ENCODE measurements at regions not wholly inside any gene's neighbourhood (a gene's known extent, or its start where the extent isn't known, plus 50 kb on each side); places are given as distances from the start of the nearest gene placed in this dataset.

- no peak for DNase-seq (ENCODE audit: low spot score)
- no peak for TF ChIP-seq CTCF (IDR thresholded peaks at IDR 0.05; ENCODE audit: extremely low read depth, missing control alignments)
These were observed 625.8 kb upstream of the ADGRL2 start for GRCh38 chr1:81174811-81175476.

DNA sequence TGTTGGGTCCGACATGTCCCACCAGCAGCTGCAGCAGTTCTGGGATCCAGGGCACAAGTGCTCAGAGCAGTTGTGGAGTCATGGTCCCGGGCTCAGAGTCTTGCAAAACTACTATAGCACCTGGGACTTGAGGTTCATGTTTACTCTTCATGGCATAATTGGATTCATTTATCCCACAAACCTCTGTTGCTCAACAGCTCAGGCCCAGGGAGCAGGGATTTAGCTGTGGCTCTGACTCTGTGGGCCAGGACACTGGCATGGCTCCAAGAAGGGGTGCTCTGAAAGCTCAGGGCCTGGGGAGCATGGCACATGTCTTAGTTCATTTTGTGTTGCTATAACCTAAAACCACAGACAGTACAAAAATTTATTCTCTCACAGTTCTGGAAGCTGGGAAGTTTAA lies 626.7 kb upstream of the ADGRL2 start:
- no peak for TF ChIP-seq CTCF (IDR thresholded peaks at IDR 0.05; ENCODE audit: extremely low read depth, missing control alignments)
- DNase-seq (ENCODE audit: low spot score), result no peak

- DNase-seq (ENCODE audit: low spot score), result no peak
- no peak for TF ChIP-seq CTCF (IDR thresholded peaks at IDR 0.05; ENCODE audit: extremely low read depth, missing control alignments)
These were observed 628.3 kb upstream of the ADGRL2 start for GRCh38 chr1:81172483-81172882.

DNA sequence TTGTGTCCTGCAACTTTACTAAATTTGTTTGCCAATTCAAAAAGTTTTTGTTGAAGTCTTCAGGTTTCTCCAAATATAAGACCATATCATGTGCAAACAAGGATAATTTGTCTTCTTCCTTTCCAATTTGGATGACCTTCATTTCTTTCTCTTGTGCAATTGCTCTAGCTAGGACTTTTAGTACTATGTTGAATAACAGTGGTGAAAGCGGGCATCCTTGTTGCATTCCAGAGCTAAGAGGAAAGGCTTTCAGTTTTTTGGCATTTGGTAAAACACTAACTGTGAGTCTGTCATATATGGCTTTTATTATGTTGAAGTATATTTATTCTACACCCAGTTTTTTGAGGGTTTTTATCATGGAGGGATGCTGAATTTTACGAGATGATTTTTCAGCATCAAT lies 630.0 kb upstream of the ADGRL2 start:
- no peak for TF ChIP-seq CTCF (IDR thresholded peaks at IDR 0.05; ENCODE audit: extremely low read depth, missing control alignments)
- DNase-seq (ENCODE audit: low spot score), result no peak

DNA sequence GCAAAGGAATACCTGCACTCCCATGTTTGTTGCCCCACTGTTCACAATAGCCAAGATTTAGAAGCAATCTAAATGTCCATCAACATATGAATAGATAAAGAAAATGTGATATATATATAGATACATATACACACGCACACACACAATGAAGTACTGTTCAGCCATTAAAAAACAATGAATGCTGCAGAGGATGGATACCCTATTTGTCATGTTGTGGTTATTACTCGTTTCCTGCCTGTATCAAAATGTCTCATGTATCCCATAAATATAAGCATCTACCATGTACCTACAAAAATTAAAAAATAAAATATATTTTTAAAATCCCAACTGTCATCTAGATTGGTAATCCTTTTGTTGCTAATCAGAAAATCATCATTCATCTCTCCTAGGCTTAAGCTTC lies 634.8 kb upstream of the ADGRL2 start:
- no peak for DNase-seq (ENCODE audit: low spot score)
- TF ChIP-seq CTCF (IDR thresholded peaks at IDR 0.05; ENCODE audit: extremely low read depth, missing control alignments), result no peak

- no peak for DNase-seq (ENCODE audit: low spot score)
- no peak for TF ChIP-seq CTCF (IDR thresholded peaks at IDR 0.05; ENCODE audit: extremely low read depth, missing control alignments)
These were observed 640.0 kb upstream of the ADGRL2 start for GRCh38 chr1:81160696-81161095.

- DNase-seq (ENCODE audit: low spot score), result no peak
- no peak for TF ChIP-seq CTCF (IDR thresholded peaks at IDR 0.05; ENCODE audit: extremely low read depth, missing control alignments)
These were observed 642.1 kb upstream of the ADGRL2 start for GRCh38 chr1:81158592-81158991.
